ENCODE measurements at regions not wholly inside any gene's neighbourhood (a gene's known extent, or its start where the extent isn't known, plus 50 kb on each side); places are given as distances from the start of the nearest gene placed in this dataset.

- H2AFZ ChIP-seq (ENCODE audit: low read depth, low read length), result no peak overlapping the region
- 0% methylated on average over 4 of the region's 4 CpGs for WGBS (ENCODE audit: insufficient coverage, low coverage, missing lambda C conversion rate)
- intact Hi-C loops (cut with micrococcal nuclease) (no loop called here), in situ Hi-C loops (cut with MboI) (no loop called here)
- no peaks in the 10 kb centered on the region for H3K9me1 ChIP-seq (ENCODE audit: control insufficient read depth, insufficient read depth, low read length)
- no peak overlapping the region for H3K9ac ChIP-seq (ENCODE audit: insufficient read depth in 1 of 2, low read depth in 2 of 2, low read length in 2 of 2)
- H4K20me1 ChIP-seq (replicated peaks; ENCODE audit: control insufficient read depth, insufficient read depth, low read length), result no peaks in the 10 kb centered on the region
- FAIRE-seq, result no peak
- TF ChIP-seq RAD51 (IDR thresholded peaks at IDR 0.05; ENCODE audit: borderline replicate concordance, low read depth) (0 out of 2 replicates have a peak, but pooled peaks have one; percentile 11), ZNF212 (CRISPR knock-in tag; IDR thresholded peaks at IDR 0.05) (no peak), USF2 (CRISPR knock-in tag; IDR thresholded peaks at IDR 0.05) (no peak), NCOA1 (IDR thresholded peaks at IDR 0.05; ENCODE audit: low read depth) (no peak), TFE3 (CRISPR knock-in tag; IDR thresholded peaks at IDR 0.05) (peak; percentile 62)
- H3K4me1 ChIP-seq (replicated peaks in 1 of 2; ENCODE audit: control insufficient read depth in 2 of 2, insufficient read depth in 2 of 2, low read length in 2 of 2), result no peaks in the 10 kb centered on the region
- POLR2A ChIA-PET, result no interaction called here
- H3K27me3 ChIP-seq (ENCODE audit: control insufficient read depth in 2 of 2, insufficient read depth in 2 of 2, low read length in 2 of 2), result no peaks in the 10 kb centered on the region
- CTCF ChIA-PET (ENCODE audit: low intra/inter-chr PET ratio), result no interaction called here
- H3K36me3 ChIP-seq (ENCODE audit: control insufficient read depth, insufficient read depth, low read length), result no peaks in the 10 kb centered on the region
- H3K4me2 ChIP-seq (ENCODE audit: insufficient read depth, low read length), result no peak overlapping the region
- no peak overlapping the region for H3K4me3 ChIP-seq
- H3K9me3 ChIP-seq (replicated peaks; ENCODE audit: control insufficient read depth, insufficient read depth, low read depth, low read length), result no peaks in the 10 kb centered on the region
- DNase-seq (ENCODE audit: extremely low read depth in 1 of 4, low spot score in 3 of 4), result no peak
- H3K79me2 ChIP-seq (ENCODE audit: control insufficient read depth, insufficient read depth, low read length), result no peaks in the 10 kb centered on the region
- no peak for ATAC-seq
- BruUV-seq (replicated peaks), result no TSS peak
- no peak overlapping the region for H3K27ac ChIP-seq (ENCODE audit: extremely low read depth, low read depth, low read length)
These were observed 128.5 kb downstream of the CHD9NB start for GRCh38 chr16:52924162-52924561.
